Endothelial cell of umbilical vein (primary cell): ENCODE measurements at regions not wholly inside any gene's neighbourhood (a gene's known extent, or its start where the extent isn't known, plus 50 kb on each side); places are given as distances from the start of the nearest gene placed in this dataset.

Experiments used
- BruUV-seq: library from RNA; stranded (reverse); fragments of 400-500 nt; replicated peaks from 2 replicates; lab custom pipeline; 2021; lab: Mats Ljungman, UMichigan
- CTCF ChIA-PET: fragments of 300-600, 350-600 bp; sonication (Branson Sonifier 250); formaldehyde crosslinking; loops from one replicate; lab custom pipeline; 2021; ENCODE audit warnings: antibody characterized with exemption, inconsistent platforms; lab: Charles Lee
- POLR2A ChIA-PET: fragments of 300-600, 350-600 bp; sonication (Branson Sonifier 250); formaldehyde crosslinking; loops from one replicate; lab custom pipeline; 2021; ENCODE audit warnings: antibody characterized with exemption, inconsistent platforms; lab: Charles Lee
- DNase-seq: peaks from one replicate; pipeline ENCODE4 v3.0.0-alpha.2; 2011; ENCODE audit warnings: low read depth, low spot score
- FAIRE-seq: peaks from 2 replicates; lab custom pipeline; 2011; peaks lifted over from hg19 to GRCh38; lab: Jason Lieb, UNC
- H2AFZ ChIP-seq: 2 replicates; pipeline ENCODE4 v1.6.0; 2012; ENCODE audit warnings: low read depth, low read length, control low read depth, inconsistent platforms
- H3K27ac ChIP-seq: 2 replicates; pipeline ENCODE4 v1.5.1; 2011; ENCODE audit warnings: low read depth, mild to moderate bottlenecking, control low read depth, low read length, moderate library complexity; ENCODE audit not compliant: insufficient read depth
- H3K27me3 ChIP-seq, 2 experiments: 2 replicates each; pipeline versions ENCODE4 v1.6.0 to v1.6.1; 2011; ENCODE audit warnings: low read length in 2 of 2, mixed read lengths in 1 of 2; ENCODE audit not compliant: control insufficient read depth in 2 of 2, insufficient read depth in 2 of 2
- H3K36me3 ChIP-seq, 2 experiments: 2 replicates in 1 of 2; 3 replicates in 1 of 2; pipeline ENCODE4 v1.5.1; 2011; ENCODE audit warnings: low read length in 2 of 2, mild to moderate bottlenecking in 1 of 2, moderate library complexity in 1 of 2; ENCODE audit not compliant: control insufficient read depth in 2 of 2, insufficient read depth in 2 of 2; ENCODE audit errors: extremely low read depth in 1 of 2
- H3K4me1 ChIP-seq: 3 replicates; pipeline ENCODE4 v1.5.1; 2011; ENCODE audit warnings: mild to moderate bottlenecking, low read length; ENCODE audit not compliant: control insufficient read depth, insufficient read depth; ENCODE audit errors: extremely low read depth
- H3K4me2 ChIP-seq: 2 replicates; pipeline ENCODE4 v1.6.1; 2011; ENCODE audit warnings: low read length, control low read depth, mixed read lengths; ENCODE audit not compliant: insufficient read depth
- H3K4me3 ChIP-seq, 3 experiments: fragments of 200-600 bp in 1 of 3; sonication (generic), shearing (Covaris generic) in 1 of 3; replicated peaks in 1 of 3; 2 replicates each; pipeline ENCODE4 v1.5.1; 2011 to 2016; ENCODE audit warnings: control low read depth in 3 of 3, low read length in 3 of 3, mild to moderate bottlenecking in 2 of 3, inconsistent platforms in 1 of 3, low read depth in 1 of 3, moderate library complexity in 1 of 3; ENCODE audit not compliant: insufficient read depth in 1 of 3
- H3K79me2 ChIP-seq: 2 replicates; pipeline ENCODE4 v1.6.0; 2012; ENCODE audit warnings: low read length, inconsistent platforms; ENCODE audit not compliant: control insufficient read depth, insufficient read depth
- H3K9ac ChIP-seq: replicated peaks from 2 replicates; pipeline ENCODE3; 2011; ENCODE audit warnings: low read length, control low read depth; ENCODE audit not compliant: insufficient read depth; ENCODE audit errors: extremely low read depth
- H3K9me1 ChIP-seq: replicated peaks from 3 replicates; pipeline ENCODE4 v1.6.0; 2011; ENCODE audit warnings: mild to moderate bottlenecking, low read length; ENCODE audit not compliant: control insufficient read depth, insufficient read depth; ENCODE audit errors: extremely low read depth
- H3K9me3 ChIP-seq: replicated peaks from 2 replicates; pipeline ENCODE4 v1.5.1; 2012; ENCODE audit warnings: low read length, inconsistent platforms; ENCODE audit not compliant: control insufficient read depth, insufficient read depth
- H4K20me1 ChIP-seq: replicated peaks from 2 replicates; pipeline ENCODE3; 2011; ENCODE audit warnings: mild to moderate bottlenecking, low read length; ENCODE audit not compliant: control insufficient read depth, insufficient read depth; ENCODE audit errors: extremely low read depth
- EZH2 ChIP-seq: IDR thresholded peaks from 2 replicates; pipeline ENCODE4 v1.6.1; 2012; ENCODE audit warnings: borderline replicate concordance, low read depth, mild to moderate bottlenecking, moderate library complexity, low read length, inconsistent platforms; ENCODE audit not compliant: severe bottlenecking
- FOS ChIP-seq: IDR thresholded peaks from 2 replicates; pipeline ENCODE4 v1.6.1; 2011; ENCODE audit warnings: mild to moderate bottlenecking, low read length, moderate library complexity, borderline replicate concordance; ENCODE audit not compliant: insufficient read depth
- GATA2 ChIP-seq: IDR thresholded peaks from 2 replicates; pipeline ENCODE4 v1.7.0; 2011; ENCODE audit warnings: low read depth, mild to moderate bottlenecking, moderate library complexity, mixed read lengths, low read length; ENCODE audit not compliant: insufficient read length, insufficient read depth
- JUN ChIP-seq: IDR thresholded peaks from 2 replicates; pipeline ENCODE4 v1.6.1; 2011; ENCODE audit warnings: borderline replicate concordance, low read depth; ENCODE audit not compliant: insufficient read length, insufficient read depth
- MYC ChIP-seq: IDR thresholded peaks from one replicate; pipeline ENCODE4 v1.6.1; 2011; ENCODE audit warnings: mild to moderate bottlenecking, low read depth, low read length
- POLR2A ChIP-seq: IDR thresholded peaks from 2 replicates; pipeline ENCODE4 v1.6.1; 2012; ENCODE audit warnings: low read depth, mild to moderate bottlenecking, control low read depth, low read length
- POLR2AphosphoS5 ChIP-seq: IDR thresholded peaks from 2 replicates; pipeline ENCODE4 v1.6.1; 2012; ENCODE audit warnings: low read depth, mild to moderate bottlenecking, control low read depth, low read length, moderate library complexity; ENCODE audit not compliant: insufficient read depth
- dilution Hi-C: fragments of 300-500 bp; cut with MboI; formaldehyde crosslinking; loops from one replicate; pipeline ENCODE4 v1.15.0; 2019; ENCODE audit warnings: low sequenced_read_pairs; ENCODE audit not compliant: extremely low pct_ligation_motif_present
- intact Hi-C: fragments of 100-400 bp; cut with micrococcal nuclease; formaldehyde crosslinking; loops from one replicate; pipeline ENCODE4 v1.10.0; 2022
- TF ChIP-seq, protein P1 (sequence below), 2 donors: IDR thresholded peaks; 1 replicate in 1 of 2; 2 replicates in 1 of 2; pipeline ENCODE4 v1.5.1; 2011; ENCODE audit warnings: low read length in 2 of 2, mild to moderate bottlenecking in 2 of 2, moderate library complexity in 2 of 2, control low read depth in 1 of 2, inconsistent platforms in 1 of 2, low read depth in 1 of 2; ENCODE audit not compliant: insufficient read depth in 1 of 2; ENCODE audit errors: extremely low read depth in 1 of 2
- TF ChIP-seq, protein P2 (sequence below): IDR thresholded peaks from 2 replicates; pipeline ENCODE4 v1.6.1; 2011; ENCODE audit not compliant: insufficient read depth, insufficient read length

DNA sequence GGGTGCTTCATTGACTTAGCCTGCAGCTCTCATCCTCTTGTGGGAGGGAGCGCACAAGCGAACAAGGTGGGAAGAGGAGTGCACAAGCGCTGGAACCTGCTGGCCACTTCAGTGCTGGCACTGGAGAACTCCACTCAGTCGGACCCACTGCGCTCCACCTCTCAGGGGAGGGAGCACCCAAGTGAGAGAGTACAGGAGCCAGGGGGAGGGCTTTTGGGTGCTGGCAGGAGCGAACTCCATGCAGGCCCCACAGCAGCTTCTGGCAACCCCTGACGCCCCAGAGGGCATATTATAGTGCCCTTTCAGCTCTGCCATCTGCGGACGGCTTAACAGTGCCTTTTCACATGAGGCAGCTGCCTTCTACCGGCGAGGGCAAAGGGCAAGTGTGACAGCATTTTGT lies 774.2 kb upstream of the COX7C start:
- Histone ChIP-seq H3K9ac (no peak overlapping the region), H3K79me2 (no peaks in the 10 kb centered on the region), H3K4me3 (no peak overlapping the region), H3K27me3 (no peaks in the 10 kb centered on the region), H3K27ac (no peak overlapping the region), H3K4me1 (no peaks in the 10 kb centered on the region), H4K20me1 (no peaks in the 10 kb centered on the region), H3K4me2 (no peak overlapping the region), H3K9me3 (no peaks in the 10 kb centered on the region), H3K9me1 (no peaks in the 10 kb centered on the region), H2AFZ (no peak overlapping the region), H3K36me3 (no peaks in the 10 kb centered on the region)
- TF ChIP-seq, protein P1, sequence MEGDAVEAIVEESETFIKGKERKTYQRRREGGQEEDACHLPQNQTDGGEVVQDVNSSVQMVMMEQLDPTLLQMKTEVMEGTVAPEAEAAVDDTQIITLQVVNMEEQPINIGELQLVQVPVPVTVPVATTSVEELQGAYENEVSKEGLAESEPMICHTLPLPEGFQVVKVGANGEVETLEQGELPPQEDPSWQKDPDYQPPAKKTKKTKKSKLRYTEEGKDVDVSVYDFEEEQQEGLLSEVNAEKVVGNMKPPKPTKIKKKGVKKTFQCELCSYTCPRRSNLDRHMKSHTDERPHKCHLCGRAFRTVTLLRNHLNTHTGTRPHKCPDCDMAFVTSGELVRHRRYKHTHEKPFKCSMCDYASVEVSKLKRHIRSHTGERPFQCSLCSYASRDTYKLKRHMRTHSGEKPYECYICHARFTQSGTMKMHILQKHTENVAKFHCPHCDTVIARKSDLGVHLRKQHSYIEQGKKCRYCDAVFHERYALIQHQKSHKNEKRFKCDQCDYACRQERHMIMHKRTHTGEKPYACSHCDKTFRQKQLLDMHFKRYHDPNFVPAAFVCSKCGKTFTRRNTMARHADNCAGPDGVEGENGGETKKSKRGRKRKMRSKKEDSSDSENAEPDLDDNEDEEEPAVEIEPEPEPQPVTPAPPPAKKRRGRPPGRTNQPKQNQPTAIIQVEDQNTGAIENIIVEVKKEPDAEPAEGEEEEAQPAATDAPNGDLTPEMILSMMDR (IDR thresholded peaks at IDR 0.05; ENCODE audit: extremely low read depth in 1 of 2, insufficient read depth in 1 of 2, low read depth in 1 of 2, low read length in 2 of 2) = no peak
- TF ChIP-seq MYC (no peak), JUN (no peak), GATA2 (no peak), FOS (no peak), POLR2A (no peak)
- TF ChIP-seq, protein P2, sequence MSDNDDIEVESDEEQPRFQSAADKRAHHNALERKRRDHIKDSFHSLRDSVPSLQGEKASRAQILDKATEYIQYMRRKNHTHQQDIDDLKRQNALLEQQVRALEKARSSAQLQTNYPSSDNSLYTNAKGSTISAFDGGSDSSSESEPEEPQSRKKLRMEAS = no peak
- intact Hi-C loops = no loop called here
- DNase-seq = no peak
- ChIA-PET POLR2A (no interaction called here), CTCF (no interaction called here)
- FAIRE-seq = no peak
- BruUV-seq = no TSS peak
- dilution Hi-C loops = no loop called here

DNA sequence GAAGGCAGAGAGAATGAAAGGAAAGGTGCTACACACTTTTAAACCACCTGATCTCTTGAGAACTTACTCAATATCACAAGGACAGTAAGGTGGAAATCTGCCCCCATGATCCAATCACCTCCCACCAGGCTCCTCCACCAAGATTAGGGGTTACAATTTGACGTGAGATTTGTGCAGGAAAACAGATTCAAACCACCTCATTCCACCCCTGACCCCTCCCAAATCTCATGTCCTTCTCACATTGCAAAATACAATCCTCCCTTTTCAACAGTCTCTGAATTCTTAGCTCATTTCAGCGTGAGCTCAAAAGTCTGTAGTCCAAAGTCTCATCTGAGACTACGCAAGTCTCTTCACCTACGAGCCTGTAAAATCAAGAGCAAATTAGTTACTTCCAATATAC lies 768.3 kb upstream of the COX7C start:
- TF ChIP-seq MYC = no peak
- TF ChIP-seq, protein P2 = no peak
- TF ChIP-seq POLR2AphosphoS5 = no peak
- no peak for TF ChIP-seq EZH2
- TF ChIP-seq JUN = no peak
- no peak for TF ChIP-seq GATA2
- TF ChIP-seq, protein P1 (IDR thresholded peaks at IDR 0.05; ENCODE audit: extremely low read depth in 1 of 2, insufficient read depth in 1 of 2, low read depth in 1 of 2, low read length in 2 of 2) = no peak
- no peak for TF ChIP-seq POLR2A
- TF ChIP-seq FOS = no peak
- no peaks in the 10 kb centered on the region for H3K79me2 ChIP-seq
- BruUV-seq = no TSS peak
- ChIA-PET POLR2A (no interaction called here), CTCF (no interaction called here)
- H3K27me3 ChIP-seq = no peaks in the 10 kb centered on the region
- no peak overlapping the region for H3K9ac ChIP-seq
- H3K36me3 ChIP-seq = no peaks in the 10 kb centered on the region
- H2AFZ ChIP-seq = no peak overlapping the region
- intact Hi-C loops = no loop called here
- H3K4me1 ChIP-seq = no peaks in the 10 kb centered on the region
- no peak overlapping the region for H3K4me2 ChIP-seq
- H3K9me3 ChIP-seq = no peaks in the 10 kb centered on the region
- H4K20me1 ChIP-seq = no peaks in the 10 kb centered on the region
- H3K9me1 ChIP-seq = no peaks in the 10 kb centered on the region
- no peak for FAIRE-seq
- no peak for DNase-seq
- H3K27ac ChIP-seq = no peak overlapping the region
- H3K4me3 ChIP-seq = no peak overlapping the region
- dilution Hi-C loops = no loop called here
